HCT116 (cell line): ENCODE measurements at regions not wholly inside any gene's neighbourhood (a gene's known extent, or its start where the extent isn't known, plus 50 kb on each side); places are given as distances from the start of the nearest gene placed in this dataset.
"Not testable (repeated sequence)": the region's sequence is repeated elsewhere in the genome, so short reads cannot be mapped to it uniquely, and the experiment has no call there.

Experiments
- ATAC-seq: fragments of 200-7000 bp; cut with Tn5 transposase; 2 replicates; pipeline ENCODE4 v1.9.1; 2020; ENCODE audit warnings: mild to moderate bottlenecking, moderate library complexity
- BruUV-seq: library from RNA; stranded (reverse); fragments of 400-500 nt; replicated peaks from 2 replicates; lab custom pipeline; 2021; lab: Mats Ljungman, UMichigan
- CTCF ChIA-PET: fragments of 300-600 bp; sonication (Branson Sonifier 250); formaldehyde crosslinking; loops from one replicate; lab custom pipeline; 2021; ENCODE audit warnings: antibody characterized with exemption; lab: Charles Lee
- POLR2A ChIA-PET: fragments of 300-600, 350-600 bp; sonication (Branson Sonifier 250); formaldehyde crosslinking; loops from one replicate; lab custom pipeline; 2021; ENCODE audit warnings: antibody characterized with exemption; lab: Charles Lee
- RAD21 ChIA-PET, 2 experiments: fragments of 300-600 bp; sonication (Branson Sonifier 250); formaldehyde crosslinking; loops; one replicate each; lab custom pipeline; 2023; ENCODE audit warnings: low total read pairs in 2 of 2; ENCODE audit not compliant: uncharacterized antibody in 2 of 2, unreplicated experiment in 2 of 2, low non-redundant PET in 1 of 2; lab: Charles Lee
- DNase-seq: peaks from one replicate; pipeline ENCODE4 v3.0.0-alpha.2; 2010; ENCODE audit warnings: low read depth, low spot score
- H2AFZ ChIP-seq: fragments of 200-600 bp; shearing (Covaris generic), sonication (generic); 2 replicates; pipeline ENCODE4 v1.6.1; 2017; ENCODE audit warnings: low read depth, mixed run types, mixed read lengths, antibody characterized with exemption, low read length; ENCODE audit not compliant: poor library complexity, severe bottlenecking
- H3K27ac ChIP-seq: 2 replicates; pipeline ENCODE4 v1.5.1; 2012; ENCODE audit warnings: low read depth, low read length
- H3K27me3 ChIP-seq: fragments of 200-600 bp; sonication (generic); 2 replicates; pipeline ENCODE4 v1.6.1; 2016; ENCODE audit warnings: mixed run types, low read length, mixed read lengths; ENCODE audit not compliant: insufficient read depth
- H3K36me3 ChIP-seq, 2 experiments: fragments of 200-500 bp in 1 of 2; fragments of 200-600 bp in 1 of 2; sonication (Bioruptor generic) in 1 of 2; sonication (generic) in 1 of 2; 2 replicates each; pipeline versions ENCODE4 v1.5.1 to v1.6.1; 2014 to 2016; ENCODE audit warnings: low read length in 2 of 2, inconsistent platforms in 1 of 2, mixed read lengths in 1 of 2, mixed run types in 1 of 2; ENCODE audit not compliant: insufficient read depth in 2 of 2, control insufficient read depth in 1 of 2
- H3K4me1 ChIP-seq, 2 experiments: fragments of 200-600 bp in 1 of 2; sonication (generic) in 1 of 2; 2 replicates each; pipeline versions ENCODE4 v1.5.1 to v1.6.1; 2012 to 2017; ENCODE audit warnings: low read length in 2 of 2, inconsistent platforms in 1 of 2, mild to moderate bottlenecking in 1 of 2, mixed read lengths in 1 of 2, mixed run types in 1 of 2, moderate library complexity in 1 of 2; ENCODE audit not compliant: insufficient read depth in 2 of 2, control insufficient read depth in 1 of 2
- H3K4me2 ChIP-seq: fragments of 200-600 bp; sonication (generic); 2 replicates; pipeline ENCODE4 v1.6.1; 2017; ENCODE audit warnings: mixed run types, low read length, mixed read lengths
- H3K4me3 ChIP-seq, 2 experiments: fragments of 200-600 bp in 1 of 2; sonication (generic) in 1 of 2; replicated peaks in 1 of 2; 2 replicates each; pipeline ENCODE4 v1.5.1; 2011 to 2016; ENCODE audit warnings: low read length in 2 of 2, control low read depth in 1 of 2, low read depth in 1 of 2, mild to moderate bottlenecking in 1 of 2, mixed read lengths in 1 of 2, mixed run types in 1 of 2
- H3K79me2 ChIP-seq: fragments of 200-600 bp; sonication (generic); 2 replicates; pipeline ENCODE4 v1.6.1; 2017; ENCODE audit warnings: mild to moderate bottlenecking, mixed run types, low read length, moderate library complexity, mixed read lengths; ENCODE audit not compliant: insufficient read depth
- H3K9ac ChIP-seq: fragments of 200-600 bp; sonication (generic); 2 replicates; pipeline ENCODE4 v1.6.1; 2016; ENCODE audit warnings: low read length, mixed read lengths
- H3K9me2 ChIP-seq: fragments of 200-600 bp; sonication (generic), shearing (Covaris generic); 2 replicates; pipeline ENCODE4 v1.6.1; 2017; ENCODE audit warnings: mixed run types, mild to moderate bottlenecking, moderate library complexity; ENCODE audit not compliant: insufficient read depth
- H3K9me3 ChIP-seq, 2 experiments: fragments of 200-500 bp in 1 of 2; fragments of 200-600 bp in 1 of 2; sonication (Bioruptor generic) in 1 of 2; sonication (generic) in 1 of 2; 2 replicates each; pipeline ENCODE4 v1.6.1; 2014 to 2017; ENCODE audit warnings: low read length in 2 of 2, mixed read lengths in 2 of 2, inconsistent platforms in 1 of 2, low read depth in 1 of 2, mild to moderate bottlenecking in 1 of 2, mixed run types in 1 of 2, moderate library complexity in 1 of 2; ENCODE audit not compliant: control insufficient read depth in 1 of 2, insufficient read depth in 1 of 2
- H4K20me1 ChIP-seq: fragments of 200-600 bp; sonication (generic), shearing (Covaris generic); 2 replicates; pipeline ENCODE4 v1.6.1; 2017; ENCODE audit warnings: mixed run types, mild to moderate bottlenecking, moderate library complexity; ENCODE audit not compliant: insufficient read depth
- CEBPB ChIP-seq: IDR thresholded peaks from 2 replicates; pipeline ENCODE4 v1.6.1; 2012; ENCODE audit warnings: low read depth
- MAX ChIP-seq: IDR thresholded peaks from 2 replicates; pipeline ENCODE4 v1.6.1; 2012
- YY1 ChIP-seq: IDR thresholded peaks from 2 replicates; pipeline ENCODE4 v1.6.1; 2011; ENCODE audit warnings: low read length, low read depth, moderate library complexity, mild to moderate bottlenecking; ENCODE audit not compliant: insufficient replicate concordance; ENCODE audit errors: extremely low read depth
- ZBTB33 ChIP-seq: IDR thresholded peaks from 2 replicates; pipeline ENCODE4 v1.6.1; 2011; ENCODE audit warnings: mild to moderate bottlenecking, low read length, moderate library complexity; ENCODE audit not compliant: insufficient replicate concordance; ENCODE audit errors: extremely low read depth
- ZFX ChIP-seq: fragments of 450-650 bp; IDR thresholded peaks from 2 replicates; pipeline ENCODE4 v1.6.1; 2017
- intact Hi-C: fragments of 100-400 bp; cut with micrococcal nuclease; formaldehyde crosslinking; loops from 2 replicates; pipeline ENCODE4 v1.10.0; 2022

GRCh38 chr18:30674596-30674995 lies 367.9 kb downstream of the DSC3 start:
- H3K4me3 ChIP-seq = no peak overlapping the region
- H3K27ac ChIP-seq = no peak overlapping the region
- ATAC-seq (no peak), DNase-seq (no peak)
- H3K4me1 ChIP-seq = no peaks in the 10 kb centered on the region
- ChIA-PET RAD21 (no interaction called here), POLR2A (no interaction called here), CTCF (no interaction called here)
- no peaks in the 10 kb centered on the region for H3K27me3 ChIP-seq
- no peaks in the 10 kb centered on the region for H4K20me1 ChIP-seq
- no peak overlapping the region for H2AFZ ChIP-seq
- H3K9me3 ChIP-seq = no peaks in the 10 kb centered on the region
- H3K36me3 ChIP-seq = no peaks in the 10 kb centered on the region; a peak in 1 of 4 replicates
- H3K9me2 ChIP-seq = no peaks in the 10 kb centered on the region
- H3K4me2 ChIP-seq = no peak overlapping the region
- no peak overlapping the region for H3K9ac ChIP-seq
- BruUV-seq = no TSS peak
- intact Hi-C loops = no loop called here
- no peak for TF ChIP-seq CEBPB
- TF ChIP-seq, all 23 proteins: peak for 0
- no peaks in the 10 kb centered on the region for H3K79me2 ChIP-seq

- H3K9me2 ChIP-seq, H3K9ac ChIP-seq, H3K4me2 ChIP-seq, H3K4me1 ChIP-seq, CTCF ChIA-PET, H3K79me2 ChIP-seq, H4K20me1 ChIP-seq, H3K27ac ChIP-seq, H3K27me3 ChIP-seq, ATAC-seq, intact Hi-C loops, BruUV-seq, POLR2A ChIA-PET, RAD21 ChIA-PET, H3K4me3 ChIP-seq, H2AFZ ChIP-seq, H3K9me3 ChIP-seq, DNase-seq, H3K36me3 ChIP-seq: not testable (repeated sequence)
Observed at GRCh38 chr18:30672439-30672838, 370.1 kb downstream of the DSC3 start.

- no peaks in the 10 kb centered on the region for H3K36me3 ChIP-seq
- TF ChIP-seq ZBTB33 (no peak), ZFX (no peak), YY1 (no peak), MAX (no peak)
- TF ChIP-seq, all 23 proteins: peak for 0
- ChIA-PET RAD21 (no interaction called here), POLR2A (no interaction called here), CTCF (no interaction called here)
- H4K20me1 ChIP-seq = no peaks in the 10 kb centered on the region
- H2AFZ ChIP-seq = no peak overlapping the region
- H3K4me1 ChIP-seq = no peaks in the 10 kb centered on the region
- no peak overlapping the region for H3K4me3 ChIP-seq
- no peak for DNase-seq
- intact Hi-C loops = no loop called here
- no TSS peak for BruUV-seq
- no peak for ATAC-seq
- no peak overlapping the region for H3K4me2 ChIP-seq
- peaks cover 0 to 3% of the 10 kb centered on the region in 2 experiments; a peak in 1 of 4 replicates for H3K9me3 ChIP-seq
- no peak overlapping the region for H3K9ac ChIP-seq
- no peaks in the 10 kb centered on the region for H3K27me3 ChIP-seq
- no peaks in the 10 kb centered on the region for H3K9me2 ChIP-seq
- no peak overlapping the region for H3K27ac ChIP-seq
- no peaks in the 10 kb centered on the region for H3K79me2 ChIP-seq
Observed at GRCh38 chr18:30658306-30658705, 384.2 kb downstream of the DSC3 start.
